ENCODE measurements at regions not wholly inside any gene's neighbourhood (a gene's known extent, or its start where the extent isn't known, plus 50 kb on each side); places are given as distances from the start of the nearest gene placed in this dataset.

DNA sequence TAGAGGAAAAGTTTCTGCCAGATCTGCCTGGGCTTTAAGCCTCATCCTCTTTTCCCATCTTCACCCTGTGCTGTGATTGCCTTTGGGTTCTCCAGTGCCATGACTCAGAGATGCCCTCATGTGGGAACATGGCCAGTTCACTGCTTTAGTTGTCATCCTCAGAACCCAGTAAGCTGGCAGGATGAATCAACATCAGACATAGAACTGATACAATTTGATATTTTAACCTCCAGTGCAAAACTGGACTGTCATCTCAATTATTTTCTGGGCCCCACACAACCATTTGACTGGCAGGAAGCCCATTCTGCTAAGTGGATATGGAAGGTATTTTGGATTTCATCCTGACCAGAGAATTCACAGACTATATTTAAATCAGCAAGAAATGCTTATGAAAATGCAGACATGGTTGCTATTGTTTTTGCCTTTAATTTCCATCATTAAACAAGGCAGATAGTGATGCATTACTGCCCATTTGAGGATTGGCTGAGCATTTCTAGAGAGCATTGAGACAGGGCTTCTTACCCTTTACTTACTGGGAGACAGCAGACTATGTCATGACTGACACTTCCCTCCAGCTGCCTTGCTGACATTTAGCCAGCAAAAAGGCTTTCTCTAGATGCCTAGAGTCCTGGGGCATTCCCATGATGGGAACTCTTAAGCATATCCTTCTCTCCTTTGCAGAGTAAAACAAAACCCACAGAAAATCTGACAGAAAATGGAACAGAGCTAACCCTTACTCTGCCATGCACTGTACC lies 327.1 kb upstream of the MTNR1B start:
- TF ChIP-seq EZH2 (IDR thresholded peaks at IDR 0.05; ENCODE audit: low read length): no peak
- peak in 1 of 3 experiments; percentile 38 for TF ChIP-seq CTCF (optimal IDR thresholded peaks at IDR 0.05 in 1 of 3, IDR thresholded peaks at IDR 0.05 in 1 of 3, conservative IDR thresholded peaks at IDR 0.05 in 1 of 3; ENCODE audit: extremely low read depth in 1 of 3, insufficient read depth in 2 of 3, low read length in 3 of 3)
- H3K79me2 ChIP-seq (ENCODE audit: control insufficient read depth, insufficient read depth, low read length): no peaks in the 10 kb centered on the region
- dilution Hi-C loops (cut with MboI; ENCODE audit: extremely low pct_ligation_motif_present, low sequenced_read_pairs): no loop called here
- no peak overlapping the region for H3K4me2 ChIP-seq (ENCODE audit: control insufficient read depth, extremely low read depth, insufficient read depth, low read depth, low read length)
- H3K9me1 ChIP-seq (ENCODE audit: control insufficient read depth, extremely low read depth, insufficient read depth, low read length): no peaks in the 10 kb centered on the region
- no peak overlapping the region for H3K27ac ChIP-seq (ENCODE audit: control insufficient read depth, insufficient read depth, low read length)
- no peaks in the 10 kb centered on the region for H3K9me3 ChIP-seq (ENCODE audit: control insufficient read depth, low read depth, low read length)
- H3K4me1 ChIP-seq (ENCODE audit: control insufficient read depth, extremely low read depth, insufficient read depth, low read length): no peaks in the 10 kb centered on the region
- H3K27me3 ChIP-seq (ENCODE audit: control insufficient read depth, extremely low read depth, insufficient read depth, low read length): no peaks in the 10 kb centered on the region
- no peak overlapping the region for H3K9ac ChIP-seq (ENCODE audit: control insufficient read depth, extremely low read depth, insufficient read depth, low read length)
- H3K36me3 ChIP-seq (ENCODE audit: control insufficient read depth in 2 of 2, extremely low read depth in 1 of 2, insufficient read depth in 2 of 2, low read length in 2 of 2): no peaks in the 10 kb centered on the region
- no peak overlapping the region for H2AFZ ChIP-seq (ENCODE audit: control insufficient read depth, low read length)
- H4K20me1 ChIP-seq (ENCODE audit: control insufficient read depth, extremely low read depth, insufficient read depth, low read length): no peaks in the 10 kb centered on the region
- H3K4me3 ChIP-seq (ENCODE audit: control insufficient read depth in 2 of 3, extremely low read depth in 1 of 3, insufficient read depth in 2 of 3, low read depth in 1 of 3, low read length in 3 of 3): no peak overlapping the region
- DNase-seq (ENCODE audit: low read depth, low spot score) (no peak), FAIRE-seq (no peak)

- TF ChIP-seq CTCF (optimal IDR thresholded peaks at IDR 0.05 in 1 of 3, IDR thresholded peaks at IDR 0.05 in 1 of 3, conservative IDR thresholded peaks at IDR 0.05 in 1 of 3; ENCODE audit: extremely low read depth in 1 of 3, insufficient read depth in 2 of 3, low read length in 3 of 3) (no peak), EZH2 (IDR thresholded peaks at IDR 0.05; ENCODE audit: low read length) (no peak)
- no peak overlapping the region for H3K4me3 ChIP-seq (ENCODE audit: control insufficient read depth in 2 of 3, extremely low read depth in 1 of 3, insufficient read depth in 2 of 3, low read depth in 1 of 3, low read length in 3 of 3)
- DNase-seq (ENCODE audit: low read depth, low spot score): no peak
- no peaks in the 10 kb centered on the region for H3K9me3 ChIP-seq (ENCODE audit: control insufficient read depth, low read depth, low read length)
- H3K9ac ChIP-seq (ENCODE audit: control insufficient read depth, extremely low read depth, insufficient read depth, low read length): no peak overlapping the region
- H3K27ac ChIP-seq (ENCODE audit: control insufficient read depth, insufficient read depth, low read length): no peak overlapping the region
- H2AFZ ChIP-seq (ENCODE audit: control insufficient read depth, low read length): no peak overlapping the region
- H4K20me1 ChIP-seq (ENCODE audit: control insufficient read depth, extremely low read depth, insufficient read depth, low read length): no peaks in the 10 kb centered on the region
- no peaks in the 10 kb centered on the region for H3K4me1 ChIP-seq (ENCODE audit: control insufficient read depth, extremely low read depth, insufficient read depth, low read length)
- FAIRE-seq: no peak
- no peak overlapping the region for H3K4me2 ChIP-seq (ENCODE audit: control insufficient read depth, extremely low read depth, insufficient read depth, low read depth, low read length)
- H3K79me2 ChIP-seq (ENCODE audit: control insufficient read depth, insufficient read depth, low read length): no peaks in the 10 kb centered on the region
- dilution Hi-C loops (cut with MboI; ENCODE audit: extremely low pct_ligation_motif_present, low sequenced_read_pairs): no loop called here
- H3K36me3 ChIP-seq (ENCODE audit: control insufficient read depth in 2 of 2, extremely low read depth in 1 of 2, insufficient read depth in 2 of 2, low read length in 2 of 2): no peaks in the 10 kb centered on the region
- H3K27me3 ChIP-seq (ENCODE audit: control insufficient read depth, extremely low read depth, insufficient read depth, low read length): no peaks in the 10 kb centered on the region
- no peaks in the 10 kb centered on the region for H3K9me1 ChIP-seq (ENCODE audit: control insufficient read depth, extremely low read depth, insufficient read depth, low read length)
These were observed 325.6 kb upstream of the MTNR1B start for GRCh38 chr11:92643827-92644226.

Measured in keratinocyte (primary cell).